Hepatic stellate cell (primary cell): ENCODE measurements at regions not wholly inside any gene's neighbourhood (a gene's known extent, or its start where the extent isn't known, plus 50 kb on each side); places are given as distances from the start of the nearest gene placed in this dataset.

ENCODE experiments used
- DNase-seq: peaks from one replicate; pipeline ENCODE4 v3.0.0; 2011; ENCODE audit warnings: low spot score

- DNase-seq = no peak
These were observed 50.4 kb upstream of the SERTAD2 start for GRCh38 chr2:64704161-64704560.

- no peak for DNase-seq
These were observed 51.3 kb upstream of the SERTAD2 start for GRCh38 chr2:64704996-64705395.

DNA sequence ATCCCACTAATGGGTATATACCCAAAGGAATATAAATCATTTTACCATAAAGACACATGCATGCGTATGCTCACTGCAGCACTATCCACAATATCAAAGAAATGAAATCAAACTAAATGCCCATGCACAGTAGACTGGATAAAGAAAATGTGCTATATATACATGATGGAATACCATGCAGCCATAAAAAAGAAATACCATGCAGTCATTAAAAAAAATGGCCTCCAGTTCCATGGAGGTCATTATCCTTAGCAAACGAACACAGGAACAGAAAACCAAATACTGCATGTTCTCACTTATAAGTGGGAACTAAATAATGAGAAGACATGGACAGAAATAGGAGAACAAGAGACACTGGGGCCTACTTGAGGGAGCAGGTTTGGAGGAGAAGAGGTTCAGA is 53.6 kb upstream of the SERTAD2 start:
- no peak for DNase-seq

- no peak for DNase-seq
These were observed 55.1 kb upstream of the SERTAD2 start for GRCh38 chr2:64708829-64709228.

DNA sequence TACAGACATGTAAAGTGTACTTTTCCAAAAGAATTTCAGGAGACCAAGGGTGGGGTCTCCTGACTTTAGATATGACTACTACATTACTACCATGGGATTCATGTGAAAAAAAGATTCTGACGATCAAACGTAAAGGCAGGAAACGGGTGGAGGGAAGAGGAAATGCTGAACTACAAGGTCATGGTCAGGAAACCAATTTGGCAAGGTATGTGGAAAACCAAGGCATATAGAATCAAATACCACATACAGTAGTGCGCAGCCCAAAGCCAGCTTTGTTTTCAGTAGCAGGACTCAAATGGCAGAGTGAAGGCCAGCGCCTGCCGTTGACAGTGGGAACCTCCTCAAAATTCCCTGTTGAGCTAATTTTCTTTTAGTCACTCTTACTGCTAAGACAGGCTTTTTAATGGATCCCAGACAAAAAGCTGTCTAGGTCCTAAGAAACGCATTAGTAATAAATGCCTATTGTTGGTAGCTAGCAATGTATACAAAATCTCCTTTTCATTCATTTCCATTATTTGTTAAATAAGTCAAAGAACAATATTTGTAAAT is 57.6 kb upstream of the SERTAD2 start:
- DNase-seq = no peak

- DNase-seq = no peak
These were observed 60.0 kb upstream of the SERTAD2 start for GRCh38 chr2:64713686-64714085.

GRCh38 chr2:64716569-64716968 is 62.9 kb upstream of the SERTAD2 start:
- no peak for DNase-seq

GRCh38 chr2:64718250-64718885 is 64.7 kb upstream of the SERTAD2 start:
- DNase-seq = no peak

- DNase-seq = no peak
These were observed 67.0 kb upstream of the SERTAD2 start for GRCh38 chr2:64720535-64721319.

DNA sequence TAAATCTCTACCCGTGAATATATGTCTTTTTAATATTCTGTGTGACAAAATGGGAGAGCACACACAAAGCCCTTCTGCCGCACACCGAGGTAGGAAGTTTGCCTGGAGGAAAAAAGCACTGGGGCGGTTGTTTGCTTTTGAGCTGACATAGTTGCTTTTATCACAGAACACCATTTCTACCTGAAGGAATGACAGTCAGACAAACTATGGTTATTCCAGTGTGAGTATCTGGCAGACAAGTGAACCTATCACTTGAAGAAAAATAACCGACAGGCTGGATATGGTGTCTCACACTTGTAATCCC is 67.6 kb upstream of the SERTAD2 start:
- DNase-seq = no peak

DNA sequence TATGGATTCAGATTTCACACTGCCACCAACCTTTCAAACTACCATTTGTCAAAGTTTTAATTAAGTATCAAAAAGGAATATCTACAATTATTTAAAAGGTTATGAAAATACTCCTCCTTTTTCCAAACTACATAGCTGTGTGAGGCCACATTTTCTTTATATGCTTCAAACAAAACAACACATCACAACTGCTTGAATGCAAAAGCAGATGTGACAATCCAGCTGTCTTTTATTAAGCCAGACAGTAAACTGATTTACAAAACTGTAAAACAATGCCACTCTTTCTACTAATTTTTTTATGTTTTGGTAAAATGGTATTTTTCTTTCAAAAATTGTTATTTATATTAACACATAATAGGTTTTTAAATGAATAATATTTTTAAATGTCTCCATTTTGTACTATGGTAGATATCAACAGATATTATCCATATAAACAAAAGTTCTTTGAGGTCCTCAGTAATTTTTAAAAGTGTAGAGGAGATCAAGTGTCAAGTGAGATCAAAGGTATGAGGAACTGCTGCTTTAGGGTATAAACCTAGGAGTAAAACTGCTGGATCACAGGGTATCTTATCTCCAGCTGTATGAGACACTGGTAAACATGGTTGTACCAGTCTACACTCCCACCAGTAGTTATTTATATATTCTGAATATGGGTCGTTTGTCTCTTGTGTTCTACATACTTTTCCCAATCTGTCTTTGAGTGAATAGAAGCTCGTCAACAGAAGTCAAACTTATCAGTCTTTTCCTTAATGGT is 68.8 kb upstream of the SERTAD2 start:
- no peak for DNase-seq

GRCh38 chr2:64727013-64727767 is 73.5 kb upstream of the SERTAD2 start:
- DNase-seq = no peak

DNA sequence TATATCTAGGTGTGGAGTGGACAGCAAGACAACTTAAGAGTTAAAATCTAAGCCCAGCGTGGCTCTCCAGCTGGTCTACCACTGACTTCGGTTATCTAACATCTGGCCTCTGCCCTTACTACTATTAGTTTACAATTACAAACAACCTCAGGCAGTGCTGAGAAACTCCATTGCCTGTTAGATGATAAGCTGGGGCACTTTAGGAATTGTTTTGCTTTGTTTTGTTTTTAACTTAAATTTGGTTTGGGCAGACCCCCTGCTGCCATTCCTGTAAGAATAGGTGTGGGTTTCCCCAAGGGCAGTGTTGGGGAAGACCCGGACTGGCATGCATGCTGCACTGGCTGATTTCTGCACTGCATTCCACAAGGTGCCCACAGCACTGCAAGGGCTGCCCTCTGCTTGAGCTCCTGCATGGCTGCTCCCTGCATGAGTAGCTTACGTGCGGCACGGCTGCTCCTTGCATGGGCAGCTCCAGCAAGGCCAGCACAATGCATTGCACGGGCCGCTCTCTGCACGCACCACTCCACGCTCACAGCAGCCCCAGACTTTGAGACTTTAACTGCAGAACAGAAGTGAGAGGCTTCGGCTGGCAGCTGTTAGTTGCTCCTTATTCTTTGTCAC is 74.2 kb upstream of the SERTAD2 start:
- no peak for DNase-seq

DNA sequence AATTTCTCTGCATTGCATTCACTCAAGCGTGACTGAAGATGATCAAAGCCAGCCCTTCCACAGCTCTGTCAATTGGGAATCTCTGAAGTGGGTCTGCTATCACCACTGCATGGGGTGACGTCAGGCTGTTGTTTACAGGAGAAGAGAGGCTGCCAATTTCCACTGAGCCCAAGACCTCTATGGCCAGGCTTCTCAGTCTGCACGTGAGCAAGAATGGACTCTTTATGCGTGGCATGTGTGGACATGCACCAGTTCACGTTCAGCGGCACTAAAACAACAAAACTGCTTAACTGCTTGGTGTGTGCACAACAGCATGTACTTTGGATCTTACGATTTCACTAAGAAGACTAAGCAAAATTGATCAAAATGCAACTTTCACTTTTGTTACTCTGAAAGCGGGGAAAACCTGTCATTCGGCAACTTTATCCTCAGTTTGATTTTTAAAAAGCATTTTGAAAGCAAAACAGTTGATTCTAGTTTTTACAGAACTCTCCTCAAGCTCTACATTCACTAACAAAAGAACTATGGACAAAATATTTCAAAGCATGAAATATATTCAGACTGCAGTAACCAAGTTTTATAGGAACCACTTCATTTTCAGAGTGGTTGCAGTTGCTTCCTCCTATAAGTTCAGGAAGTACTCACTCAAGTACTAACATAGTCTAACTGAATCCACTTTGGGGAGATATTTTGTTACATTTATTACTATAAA is 77.0 kb upstream of the SERTAD2 start:
- peak; percentile 59 for DNase-seq

DNA sequence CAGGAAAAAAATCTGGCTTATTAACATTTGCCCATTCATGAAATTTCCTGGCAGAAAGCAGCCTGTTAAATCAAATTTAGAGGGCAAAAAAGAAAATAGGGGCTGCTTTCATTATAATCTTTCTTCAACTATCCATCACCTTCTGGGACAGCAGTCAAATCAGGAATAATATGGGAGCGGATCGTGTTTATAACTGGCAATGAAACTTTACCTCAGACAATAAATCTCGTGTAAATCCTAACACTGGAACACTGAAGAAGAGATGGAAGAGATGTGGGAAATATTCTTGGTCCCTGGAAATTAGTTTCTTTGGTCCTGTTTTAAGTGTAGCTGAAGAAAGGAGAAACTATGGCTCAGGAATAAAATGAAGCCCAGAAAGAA is 77.5 kb upstream of the SERTAD2 start:
- DNase-seq = no peak

GRCh38 chr2:64731746-64732145 is 78.0 kb upstream of the SERTAD2 start:
- DNase-seq = no peak

DNA sequence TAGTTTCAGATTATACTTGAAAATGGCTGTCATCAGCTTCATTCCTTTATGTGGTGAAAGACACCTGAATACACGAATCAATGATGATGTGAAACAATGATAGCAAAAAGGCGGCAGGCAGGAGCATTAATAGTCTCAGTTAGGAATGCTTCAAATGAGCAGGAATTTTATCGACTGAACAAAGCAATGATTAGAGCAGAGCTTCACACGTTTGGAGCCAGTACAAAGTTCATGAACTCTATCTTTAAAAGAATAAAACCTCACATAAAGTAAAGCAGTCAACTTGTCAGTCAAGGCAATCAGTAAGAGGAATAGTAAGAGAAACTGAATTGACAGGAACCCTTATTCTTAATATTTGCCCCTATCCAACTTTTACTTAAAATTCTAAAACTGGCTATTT is 78.4 kb upstream of the SERTAD2 start:
- no peak for DNase-seq

- no peak for DNase-seq
These were observed 81.8 kb upstream of the SERTAD2 start for GRCh38 chr2:64735504-64735903.

GRCh38 chr2:64737547-64737946 is 83.8 kb upstream of the SERTAD2 start:
- DNase-seq = no peak

DNA sequence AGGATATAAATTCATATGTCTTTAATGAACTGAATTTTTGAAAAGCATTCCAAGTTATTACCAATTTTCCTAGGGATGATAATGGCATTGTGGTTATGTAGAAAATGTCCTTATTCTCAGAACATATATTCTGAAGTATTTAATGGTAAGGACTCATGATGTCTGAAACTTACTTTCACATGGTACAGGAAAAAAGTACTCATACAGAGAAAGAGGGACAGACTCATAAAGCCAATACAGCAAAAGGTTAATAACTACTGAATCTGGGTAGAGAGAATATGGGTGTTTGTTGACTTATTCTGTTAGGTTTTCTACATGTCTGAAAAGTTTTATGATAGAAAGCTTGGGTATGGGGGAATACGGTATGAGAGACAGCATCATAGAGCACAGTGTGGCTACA is 84.3 kb upstream of the SERTAD2 start:
- DNase-seq = no peak

- no peak for DNase-seq
These were observed 89.0 kb upstream of the SERTAD2 start for GRCh38 chr2:64742678-64743077.
